Activated CD4-positive, CD25-positive, alpha-beta regulatory T cell treated with anti-CD3 and anti-CD28 coated beads, Interleukin-2, amount 50 U/mL, for 24 hours (primary cell): ENCODE measurements at regions not wholly inside any gene's neighbourhood (a gene's known extent, or its start where the extent isn't known, plus 50 kb on each side); places are given as distances from the start of the nearest gene placed in this dataset.

Experiments used
- ATAC-seq, 2 donors: fragments of 150-1000 bp; cut with Tn5 transposase; one replicate each; pipeline ENCODE4 v1.10.0; 2021; ENCODE audit warnings: mild to moderate bottlenecking in 1 of 2, moderate library complexity in 1 of 2

- ATAC-seq = no peak
Observed at GRCh38 chr2:16328521-16329190, 337.0 kb downstream of the CYRIA start.

- no peak for ATAC-seq
Observed at GRCh38 chr2:16327326-16327725, 338.3 kb downstream of the CYRIA start.

GRCh38 chr2:16326711-16327300 lies 338.8 kb downstream of the CYRIA start:
- ATAC-seq = no peak

- ATAC-seq = no peak
Observed at GRCh38 chr2:16325976-16326510, 339.6 kb downstream of the CYRIA start.

DNA sequence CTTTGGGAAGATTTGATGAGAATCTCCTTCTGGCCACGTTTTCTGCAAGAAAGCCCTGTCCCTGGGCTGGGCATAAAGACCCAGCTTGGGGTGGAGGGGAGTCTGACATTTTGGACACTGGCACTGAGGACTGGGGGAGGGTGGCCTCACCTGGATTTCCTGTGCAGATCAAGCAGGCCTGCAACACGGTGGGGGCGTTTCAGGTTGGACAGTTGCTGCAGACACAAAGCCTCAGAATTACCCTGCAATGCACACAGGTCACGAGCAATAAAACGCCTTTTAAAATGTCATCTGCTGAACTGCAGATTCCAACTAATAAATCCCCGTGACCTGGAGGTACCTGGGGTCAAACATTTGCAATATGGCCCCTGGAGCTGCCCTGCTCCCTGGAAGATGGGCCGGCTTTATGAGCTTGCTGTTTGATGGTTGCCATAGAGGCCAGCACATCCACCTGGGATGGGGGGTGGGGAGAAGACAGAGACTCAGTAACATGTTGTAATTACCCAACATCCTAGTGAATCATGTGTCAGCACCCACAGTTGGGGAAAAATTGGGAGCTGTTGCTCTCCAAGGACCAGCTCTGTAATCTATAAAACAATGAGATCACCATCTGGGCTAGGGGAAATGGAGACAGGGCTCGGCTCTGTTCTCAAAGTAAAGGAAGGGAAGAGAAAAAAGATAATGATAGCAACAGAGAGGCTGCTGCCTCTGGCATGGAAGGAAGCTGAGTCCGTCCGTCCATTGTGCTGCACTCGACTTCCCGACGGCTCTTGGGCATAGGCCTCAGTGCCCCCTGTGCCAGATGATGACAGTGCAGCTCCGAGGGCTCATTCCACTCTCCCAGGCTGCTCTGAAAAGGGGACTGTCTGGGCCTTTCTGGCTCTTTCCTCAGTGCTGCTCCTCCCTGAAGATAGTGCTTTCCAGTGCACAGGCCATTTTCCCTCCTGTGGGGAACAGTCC lies 340.3 kb downstream of the CYRIA start:
- no peak for ATAC-seq

DNA sequence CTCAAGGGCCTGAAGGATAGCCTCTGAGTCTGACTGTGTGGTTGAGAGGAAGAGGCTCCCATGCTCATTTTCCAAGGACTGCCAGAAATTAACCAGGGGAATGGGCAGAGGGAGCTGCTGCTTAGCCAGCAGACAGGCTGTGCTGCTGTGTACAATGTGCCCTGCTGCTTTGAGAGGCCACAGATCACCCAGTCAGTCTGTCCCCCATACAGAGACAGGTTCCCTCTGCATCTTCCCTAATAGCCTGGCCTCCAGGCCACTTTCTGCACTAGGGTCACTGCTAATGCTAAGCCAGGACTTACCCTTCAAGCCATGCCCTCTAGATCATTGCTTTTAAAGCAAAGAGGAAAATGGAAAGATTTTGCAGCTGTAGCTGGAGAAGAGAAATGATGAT lies 341.1 kb downstream of the CYRIA start:
- ATAC-seq = no peak

GRCh38 chr2:16323551-16324543 lies 341.8 kb downstream of the CYRIA start:
- no peak for ATAC-seq

- ATAC-seq = no peak
Observed at GRCh38 chr2:16323126-16323520, 342.5 kb downstream of the CYRIA start.

DNA sequence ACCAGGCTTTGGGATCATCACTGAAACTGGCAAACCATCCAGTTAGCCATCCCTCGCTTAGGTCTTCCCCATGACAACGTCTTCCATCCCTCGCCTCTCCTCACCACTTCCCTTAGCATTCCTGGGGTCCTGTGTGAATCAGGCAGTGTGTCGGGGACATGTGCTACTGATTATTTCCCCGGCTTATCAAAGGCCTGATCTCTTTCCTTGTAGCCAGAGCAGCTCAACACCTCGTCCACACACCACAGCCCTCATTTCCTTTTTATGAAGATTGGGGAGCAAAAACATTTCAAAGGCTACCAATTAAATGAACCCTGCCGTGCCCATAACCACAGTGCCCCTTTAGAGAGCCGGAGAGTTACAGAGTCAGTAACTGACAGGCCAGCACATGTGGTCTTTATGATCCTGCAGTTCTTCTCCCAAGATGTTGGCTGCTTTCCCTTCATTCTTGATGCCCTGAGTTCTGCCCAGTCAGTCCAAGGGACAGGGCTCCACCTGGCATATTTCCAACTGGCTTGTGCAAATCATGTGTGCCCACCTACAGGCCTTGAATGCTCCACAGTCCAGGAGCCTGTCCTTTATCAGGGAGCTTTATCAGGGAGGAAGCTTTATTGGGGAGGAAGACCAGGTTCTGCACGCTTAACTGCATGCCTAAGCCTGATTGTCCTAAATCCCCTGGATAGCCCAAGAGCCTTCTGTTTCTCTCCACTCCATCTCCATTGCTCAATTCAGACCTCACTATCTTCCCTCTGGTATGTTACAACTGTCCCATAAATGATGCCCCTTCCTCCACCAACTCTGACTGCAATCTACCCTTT lies 343.1 kb downstream of the CYRIA start:
- no peak for ATAC-seq

GRCh38 chr2:16321872-16322271 lies 343.8 kb downstream of the CYRIA start:
- no peak for ATAC-seq

DNA sequence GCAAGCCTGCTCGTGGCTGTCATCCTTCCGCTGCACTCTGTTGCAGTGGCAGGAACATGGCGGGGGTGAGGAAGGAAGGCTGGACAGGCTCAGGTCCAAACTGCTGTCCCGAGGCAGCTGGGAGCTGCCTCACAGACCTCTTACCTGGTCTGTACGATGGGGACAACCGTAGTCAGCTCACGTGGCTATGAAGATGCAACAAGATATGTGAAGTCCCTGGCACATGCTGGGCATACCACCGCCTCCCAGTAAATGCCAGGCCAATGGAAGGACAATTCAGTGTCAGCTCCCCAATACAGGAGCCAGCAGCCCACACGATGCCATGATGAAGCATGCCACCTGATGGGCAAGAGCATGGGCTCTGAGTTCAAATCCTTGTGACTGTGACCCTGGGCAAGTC lies 344.4 kb downstream of the CYRIA start:
- no peak for ATAC-seq

DNA sequence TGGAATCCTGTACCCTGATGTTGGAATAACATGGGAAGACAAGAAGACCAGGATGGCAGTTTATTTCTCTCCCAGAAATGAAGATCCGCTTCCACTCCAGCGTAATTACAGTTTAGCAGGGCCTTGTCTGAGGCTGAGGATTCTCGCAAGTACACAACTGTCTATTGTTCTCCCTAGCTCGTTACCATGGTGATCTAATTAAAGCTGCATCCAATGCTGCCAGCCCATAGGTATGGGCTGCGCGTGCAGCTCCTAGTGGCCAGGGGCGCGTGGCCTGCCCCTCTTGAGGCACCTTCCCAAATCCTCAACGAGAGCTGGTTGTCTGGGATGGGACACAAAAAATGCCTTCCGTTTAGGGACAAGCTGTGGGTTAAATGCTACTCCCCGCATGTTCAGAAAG lies 344.9 kb downstream of the CYRIA start:
- ATAC-seq = no peak

- no peak for ATAC-seq
Observed at GRCh38 chr2:16319551-16320121, 346.0 kb downstream of the CYRIA start.

GRCh38 chr2:16318474-16319195 lies 347.0 kb downstream of the CYRIA start:
- ATAC-seq = no peak

DNA sequence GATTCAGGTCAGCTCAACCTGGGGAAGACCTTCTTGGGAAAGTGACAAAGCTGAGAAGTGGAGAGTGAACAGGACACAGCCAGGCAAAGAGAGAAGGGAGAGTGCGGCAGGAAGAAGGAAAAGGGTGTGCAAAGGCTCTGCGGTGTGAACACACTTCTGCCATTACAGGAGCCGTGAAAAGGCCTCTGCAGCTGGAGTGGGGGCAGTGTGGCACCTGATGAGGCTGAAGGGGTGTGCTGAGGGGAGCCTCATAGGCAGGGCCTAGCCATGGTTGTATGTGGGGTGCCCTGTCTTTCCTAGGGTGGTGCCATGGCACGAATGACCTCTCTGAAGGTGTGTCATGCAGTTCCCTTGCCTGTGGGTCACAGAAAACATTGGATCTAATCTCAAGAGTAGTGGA lies 347.6 kb downstream of the CYRIA start:
- ATAC-seq = no peak

- no peak for ATAC-seq
Observed at GRCh38 chr2:16317211-16317830, 348.3 kb downstream of the CYRIA start.

DNA sequence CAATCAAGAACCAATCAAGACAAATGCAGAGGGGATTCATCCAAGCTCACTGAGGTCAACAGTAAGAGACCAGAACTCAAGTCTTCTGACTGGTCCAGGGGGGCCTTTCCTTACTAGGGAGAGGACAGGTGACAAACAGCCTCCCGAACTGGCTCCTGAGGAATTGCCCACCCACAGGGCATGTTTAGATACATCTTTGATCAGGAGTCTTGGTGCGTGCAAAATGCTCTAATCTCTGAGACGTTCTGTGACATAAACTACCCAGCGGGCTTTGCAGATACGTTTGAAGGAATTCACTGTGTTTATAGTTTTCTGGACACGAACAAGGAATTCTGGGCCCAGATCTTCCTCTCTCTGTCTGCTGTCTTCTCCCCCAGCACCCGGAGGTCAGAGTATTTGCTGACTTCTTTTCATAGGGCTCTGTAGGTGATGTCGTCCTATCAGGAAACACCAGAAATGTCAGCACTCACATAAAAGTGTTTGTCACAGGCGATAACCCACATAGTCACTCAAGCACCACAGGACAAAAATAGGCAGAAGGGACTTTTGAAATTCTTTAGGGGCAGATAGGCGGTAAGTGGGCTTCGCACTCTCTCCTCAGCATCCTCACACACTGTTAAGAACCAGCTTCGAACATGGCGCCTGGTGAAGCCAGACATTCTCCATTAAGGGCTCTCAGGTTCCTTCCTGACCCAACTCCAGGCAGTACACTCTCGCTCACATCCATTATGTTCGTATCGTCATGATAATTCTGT lies 349.0 kb downstream of the CYRIA start:
- no peak for ATAC-seq

GRCh38 chr2:16315908-16316307 lies 349.7 kb downstream of the CYRIA start:
- ATAC-seq = no peak

GRCh38 chr2:16315458-16315835 lies 350.2 kb downstream of the CYRIA start:
- ATAC-seq = no peak
